Neural crest cell (in vitro differentiated cells): ENCODE measurements at regions not wholly inside any gene's neighbourhood (a gene's known extent, or its start where the extent isn't known, plus 50 kb on each side); places are given as distances from the start of the nearest gene placed in this dataset.
"Not testable (repeated sequence)": the region's sequence is repeated elsewhere in the genome, so short reads cannot be mapped to it uniquely, and the experiment has no call there.

Source experiments
- DNase-seq: peaks from one replicate; pipeline ENCODE4 v3.0.0; 2021; ENCODE audit warnings: low read depth, mixed read lengths, low spot score
- H3K27ac Mint-ChIP-seq: one replicate; pipeline ENCODE4 v1.8.0; 2021; ENCODE audit warnings: mild to moderate bottlenecking, mixed read lengths; ENCODE audit not compliant: unreplicated experiment
- H3K27me3 Mint-ChIP-seq: 2 replicates; pipeline ENCODE4 v1.8.0; 2021; ENCODE audit warnings: low read depth, mild to moderate bottlenecking, mixed read lengths
- H3K36me3 Mint-ChIP-seq: 2 replicates; pipeline ENCODE4 v1.8.0; 2021; ENCODE audit warnings: low read depth, mild to moderate bottlenecking, mixed read lengths
- H3K4me1 Mint-ChIP-seq: 2 replicates; pipeline ENCODE4 v1.8.0; 2021; ENCODE audit warnings: mixed read lengths
- H3K4me3 Mint-ChIP-seq: one replicate; pipeline ENCODE4 v1.8.0; 2021; ENCODE audit warnings: mild to moderate bottlenecking, mixed read lengths
- H3K9me3 Mint-ChIP-seq: 2 replicates; pipeline ENCODE4 v1.8.0; 2021; ENCODE audit warnings: mixed read lengths
- CTCF ChIP-seq: fragments of 200-600 bp; sonication (generic); conservative IDR thresholded peaks from 2 replicates; pipeline ENCODE4 v1.5.0; 2021; ENCODE audit warnings: antibody characterized with exemption, mild to moderate bottlenecking

- no peaks in the 10 kb centered on the region for H3K4me1 Mint-ChIP-seq
- DNase-seq: no peak
- peaks cover 2% of the 10 kb centered on the region for H3K36me3 Mint-ChIP-seq
- H3K4me3 Mint-ChIP-seq: no peak overlapping the region
- peaks cover 3% of the 10 kb centered on the region for H3K27me3 Mint-ChIP-seq
- TF ChIP-seq CTCF: peak; percentile 58
- H3K9me3 Mint-ChIP-seq: peaks cover 2% of the 10 kb centered on the region
- no peak overlapping the region for H3K27ac Mint-ChIP-seq
Measured at GRCh38 chr4:56575820-56576429, 70.3 kb downstream of the ARL9 start.

GRCh38 chr4:56592417-56592816 is 86.8 kb downstream of the ARL9 start:
- not testable (repeated sequence) for H3K27me3 Mint-ChIP-seq, H3K4me1 Mint-ChIP-seq, H3K4me3 Mint-ChIP-seq, DNase-seq, H3K27ac Mint-ChIP-seq
- Mint-ChIP-seq H3K9me3 (peaks cover 19% of the 10 kb centered on the region), H3K36me3 (peaks cover 12% of the 10 kb centered on the region)
